Activated T-helper 17 cell treated with anti-CD3 and anti-CD28 coated beads, Interleukin-2, amount 50 U/mL, for 72 hours (primary cell): ENCODE measurements at regions not wholly inside any gene's neighbourhood (a gene's known extent, or its start where the extent isn't known, plus 50 kb on each side); places are given as distances from the start of the nearest gene placed in this dataset.
"Not testable (repeated sequence)": the region's sequence is repeated elsewhere in the genome, so short reads cannot be mapped to it uniquely, and the experiment has no call there.

Source experiments
- ATAC-seq: fragments of 150-1000 bp; cut with Tn5 transposase; replicated peaks from 2 replicates; pipeline ENCODE4 v1.10.0; 2021; ENCODE audit warnings: mild to moderate bottlenecking, moderate library complexity
- H3K27ac Mint-ChIP-seq: one replicate; pipeline ENCODE4 v1.8.0; 2022; ENCODE audit warnings: mixed read lengths
- H3K27me3 Mint-ChIP-seq: one replicate; pipeline ENCODE4 v1.8.0; 2022; ENCODE audit warnings: mixed read lengths
- H3K36me3 Mint-ChIP-seq: one replicate; pipeline ENCODE4 v1.8.0; 2022; ENCODE audit warnings: low read depth, mild to moderate bottlenecking, mixed read lengths
- H3K4me1 Mint-ChIP-seq: one replicate; pipeline ENCODE4 v1.8.0; 2022; ENCODE audit warnings: mixed read lengths
- H3K4me3 Mint-ChIP-seq: one replicate; pipeline ENCODE4 v1.8.0; 2022; ENCODE audit warnings: mild to moderate bottlenecking, mixed read lengths
- H3K9me3 Mint-ChIP-seq: one replicate; pipeline ENCODE4 v1.8.0; 2022; ENCODE audit warnings: mixed read lengths

GRCh38 chr7:47181746-47182361 lies 400.1 kb downstream of the TNS3 start:
- Mint-ChIP-seq H3K4me1 (no peaks in the 10 kb centered on the region), H3K36me3 (no peaks in the 10 kb centered on the region), H3K4me3 (no peak overlapping the region), H3K27ac (no peak overlapping the region), H3K9me3 (no peaks in the 10 kb centered on the region), H3K27me3 (peaks cover 4% of the 10 kb centered on the region)
- no peak for ATAC-seq

- no peak overlapping the region for H3K4me3 Mint-ChIP-seq
- H3K27me3 Mint-ChIP-seq: no peaks in the 10 kb centered on the region
- H3K36me3 Mint-ChIP-seq: no peaks in the 10 kb centered on the region
- no peak for ATAC-seq
- H3K9me3 Mint-ChIP-seq: no peaks in the 10 kb centered on the region
- H3K4me1 Mint-ChIP-seq: no peaks in the 10 kb centered on the region
- no peak overlapping the region for H3K27ac Mint-ChIP-seq
Observed at GRCh38 chr7:47180516-47180826, 401.4 kb downstream of the TNS3 start.

GRCh38 chr7:47179812-47180515 lies 401.9 kb downstream of the TNS3 start:
- H3K4me1 Mint-ChIP-seq: no peaks in the 10 kb centered on the region
- ATAC-seq: no peak
- H3K27ac Mint-ChIP-seq: no peak overlapping the region
- H3K36me3 Mint-ChIP-seq: no peaks in the 10 kb centered on the region
- H3K27me3 Mint-ChIP-seq: no peaks in the 10 kb centered on the region
- H3K9me3 Mint-ChIP-seq: no peaks in the 10 kb centered on the region
- H3K4me3 Mint-ChIP-seq: no peak overlapping the region

- not testable (repeated sequence) for H3K27ac Mint-ChIP-seq, ATAC-seq, H3K4me1 Mint-ChIP-seq, H3K27me3 Mint-ChIP-seq, H3K36me3 Mint-ChIP-seq, H3K4me3 Mint-ChIP-seq, H3K9me3 Mint-ChIP-seq
Observed at GRCh38 chr7:47172602-47173539, 409.0 kb downstream of the TNS3 start.

GRCh38 chr7:47170516-47170915 lies 411.4 kb downstream of the TNS3 start:
- Mint-ChIP-seq H3K27ac (no peak overlapping the region), H3K4me3 (no peak overlapping the region), H3K9me3 (peaks cover 4% of the 10 kb centered on the region), H3K36me3 (no peaks in the 10 kb centered on the region), H3K4me1 (no peaks in the 10 kb centered on the region), H3K27me3 (no peaks in the 10 kb centered on the region)
- no peak for ATAC-seq

- no peaks in the 10 kb centered on the region for H3K4me1 Mint-ChIP-seq
- H3K36me3 Mint-ChIP-seq: no peaks in the 10 kb centered on the region
- no peak for ATAC-seq
- no peak overlapping the region for H3K4me3 Mint-ChIP-seq
- H3K27me3 Mint-ChIP-seq: peaks cover 8% of the 10 kb centered on the region
- no peaks in the 10 kb centered on the region for H3K9me3 Mint-ChIP-seq
- no peak overlapping the region for H3K27ac Mint-ChIP-seq
Observed at GRCh38 chr7:47154791-47155190, 427.1 kb downstream of the TNS3 start.

- ATAC-seq: no peak
- Mint-ChIP-seq H3K9me3 (no peaks in the 10 kb centered on the region), H3K36me3 (no peaks in the 10 kb centered on the region), H3K27me3 (peaks cover 11% of the 10 kb centered on the region), H3K4me1 (no peaks in the 10 kb centered on the region), H3K4me3 (no peak overlapping the region), H3K27ac (no peak overlapping the region)
Observed at GRCh38 chr7:47153576-47153975, 428.3 kb downstream of the TNS3 start.

- Mint-ChIP-seq H3K27ac (no peak overlapping the region), H3K36me3 (no peaks in the 10 kb centered on the region), H3K4me1 (no peaks in the 10 kb centered on the region), H3K9me3 (no peaks in the 10 kb centered on the region), H3K27me3 (peaks cover 11% of the 10 kb centered on the region), H3K4me3 (no peak overlapping the region)
- no peak for ATAC-seq
Observed at GRCh38 chr7:47153058-47153457, 428.9 kb downstream of the TNS3 start.

GRCh38 chr7:47152307-47152706 lies 429.6 kb downstream of the TNS3 start:
- no peaks in the 10 kb centered on the region for H3K9me3 Mint-ChIP-seq
- no peak overlapping the region for H3K4me3 Mint-ChIP-seq
- H3K27me3 Mint-ChIP-seq: peaks cover 11% of the 10 kb centered on the region
- no peak for ATAC-seq
- H3K36me3 Mint-ChIP-seq: no peaks in the 10 kb centered on the region
- H3K4me1 Mint-ChIP-seq: no peaks in the 10 kb centered on the region
- H3K27ac Mint-ChIP-seq: no peak overlapping the region

- Mint-ChIP-seq H3K9me3 (no peaks in the 10 kb centered on the region), H3K27me3 (peaks cover 16% of the 10 kb centered on the region), H3K27ac (no peak overlapping the region), H3K4me1 (no peaks in the 10 kb centered on the region), H3K36me3 (no peaks in the 10 kb centered on the region), H3K4me3 (no peak overlapping the region)
- no peak for ATAC-seq
Observed at GRCh38 chr7:47150497-47151260, 431.2 kb downstream of the TNS3 start.

GRCh38 chr7:47149971-47150370 lies 431.9 kb downstream of the TNS3 start:
- H3K27ac Mint-ChIP-seq: no peak overlapping the region
- peaks cover 16% of the 10 kb centered on the region for H3K27me3 Mint-ChIP-seq

GRCh38 chr7:47149208-47149839 lies 432.6 kb downstream of the TNS3 start:
- no peaks in the 10 kb centered on the region for H3K9me3 Mint-ChIP-seq
- H3K4me3 Mint-ChIP-seq: no peak overlapping the region
- H3K36me3 Mint-ChIP-seq: no peaks in the 10 kb centered on the region
- H3K27ac Mint-ChIP-seq: no peak overlapping the region
- H3K4me1 Mint-ChIP-seq: no peaks in the 10 kb centered on the region
- no peak for ATAC-seq
- H3K27me3 Mint-ChIP-seq: peaks cover 12% of the 10 kb centered on the region

More at GRCh38 chr7:47149971-47150370, 431.9 kb downstream of the TNS3 start:
- no peaks in the 10 kb centered on the region for H3K4me1 Mint-ChIP-seq
- ATAC-seq: no peak
- H3K4me3 Mint-ChIP-seq: no peak overlapping the region
- H3K36me3 Mint-ChIP-seq: no peaks in the 10 kb centered on the region
- no peaks in the 10 kb centered on the region for H3K9me3 Mint-ChIP-seq

- no peaks in the 10 kb centered on the region for H3K36me3 Mint-ChIP-seq
- peaks cover 8% of the 10 kb centered on the region for H3K27me3 Mint-ChIP-seq
- H3K9me3 Mint-ChIP-seq: no peaks in the 10 kb centered on the region
- H3K4me3 Mint-ChIP-seq: no peak overlapping the region
- no peaks in the 10 kb centered on the region for H3K4me1 Mint-ChIP-seq
- ATAC-seq: no peak
- H3K27ac Mint-ChIP-seq: no peak overlapping the region
Observed at GRCh38 chr7:47148536-47149207, 433.2 kb downstream of the TNS3 start.
